GM19193 (cell line): ENCODE measurements at regions not wholly inside any gene's neighbourhood (a gene's known extent, or its start where the extent isn't known, plus 50 kb on each side); places are given as distances from the start of the nearest gene placed in this dataset.

Experiments
- POLR2A ChIP-seq: IDR thresholded peaks from 4 replicates; pipeline ENCODE4 v1.6.1; 2011; ENCODE audit not compliant: insufficient read depth, insufficient read length; ENCODE audit errors: extremely low read depth

DNA sequence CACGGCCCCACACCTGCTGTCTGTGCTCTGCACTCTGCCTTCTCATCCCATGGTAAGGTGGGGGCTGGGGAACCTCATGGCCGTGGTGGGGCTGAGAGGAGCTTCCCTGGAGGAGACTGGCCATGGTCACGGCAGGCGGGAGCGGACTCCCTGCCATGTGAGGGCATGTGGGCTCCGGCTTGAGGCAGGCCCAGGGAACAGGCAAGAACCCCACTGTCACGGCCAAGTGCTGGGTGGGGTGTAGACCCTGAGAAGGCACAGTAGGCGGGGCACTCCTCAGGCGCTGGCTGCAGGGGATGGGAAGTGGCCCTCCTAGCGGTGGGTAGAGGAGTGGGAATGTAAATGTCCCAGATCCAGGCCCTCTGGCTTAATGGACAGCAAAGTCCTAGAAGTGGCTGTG lies 1262.7 kb downstream of the BRD1 start:
- no peak for TF ChIP-seq POLR2A

- TF ChIP-seq POLR2A = no peak
These were observed 1263.7 kb downstream of the BRD1 start for GRCh38 chr22:48563966-48564330.

GRCh38 chr22:48563118-48563965 lies 1264.3 kb downstream of the BRD1 start:
- TF ChIP-seq POLR2A = no peak

DNA sequence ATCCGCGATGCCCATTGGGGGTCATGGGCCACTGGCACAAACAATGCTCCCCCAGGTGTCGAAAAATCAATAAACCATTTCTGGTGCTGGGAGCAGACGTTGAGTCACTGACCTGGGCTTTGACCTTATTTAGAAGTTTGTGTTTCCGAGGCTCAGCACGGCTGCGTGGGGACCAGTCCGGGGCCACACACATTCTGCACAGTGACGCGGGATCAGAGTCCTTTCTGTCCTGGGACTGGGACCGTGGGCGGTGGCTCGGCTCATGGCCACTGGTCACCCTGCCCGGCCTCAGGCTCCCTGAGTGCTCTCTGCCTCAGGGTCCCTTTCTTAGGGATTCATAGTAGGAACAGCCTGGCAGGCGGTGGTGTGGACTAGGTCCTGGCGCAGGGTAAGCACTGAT lies 1266.0 kb downstream of the BRD1 start:
- no peak for TF ChIP-seq POLR2A

DNA sequence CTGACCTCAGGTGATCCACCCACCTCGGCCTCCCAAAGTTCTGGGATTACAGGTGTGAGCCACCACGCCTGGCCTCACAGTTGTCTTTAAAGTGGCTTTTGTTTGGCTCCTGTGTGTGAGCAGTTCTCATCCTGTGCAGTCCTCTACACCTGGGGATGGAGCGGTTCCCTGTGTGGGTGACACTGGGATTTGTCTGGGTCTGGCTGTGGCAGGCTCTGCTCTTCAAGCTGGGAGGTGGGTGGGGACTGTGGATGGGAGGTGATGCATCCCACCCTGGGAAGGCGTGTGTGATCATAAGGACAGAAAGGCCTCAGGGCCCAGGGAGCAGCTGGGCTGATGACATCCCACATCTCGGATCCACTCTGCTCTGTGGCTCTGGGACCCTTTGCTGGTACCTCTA lies 1266.8 kb downstream of the BRD1 start:
- no peak for TF ChIP-seq POLR2A

DNA sequence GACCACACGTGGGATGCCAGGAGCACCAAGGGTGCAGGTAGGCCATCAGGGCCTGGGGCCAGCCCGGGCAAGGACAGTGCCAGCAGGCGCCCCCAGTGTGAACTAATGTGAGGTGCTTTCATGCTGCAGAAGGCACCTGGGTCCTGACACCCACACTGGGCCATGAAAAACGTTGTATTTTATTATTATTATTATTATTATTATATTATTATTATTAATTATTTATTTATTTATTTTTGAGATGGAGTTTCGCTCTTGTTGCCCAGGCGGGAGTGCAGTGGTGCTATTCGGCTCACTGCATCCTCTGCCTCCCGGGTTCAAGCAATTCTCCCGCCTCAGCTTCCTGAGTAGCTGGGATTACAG lies 1267.3 kb downstream of the BRD1 start:
- TF ChIP-seq POLR2A = no peak

GRCh38 chr22:48559647-48560388 lies 1267.9 kb downstream of the BRD1 start:
- no peak for TF ChIP-seq POLR2A

DNA sequence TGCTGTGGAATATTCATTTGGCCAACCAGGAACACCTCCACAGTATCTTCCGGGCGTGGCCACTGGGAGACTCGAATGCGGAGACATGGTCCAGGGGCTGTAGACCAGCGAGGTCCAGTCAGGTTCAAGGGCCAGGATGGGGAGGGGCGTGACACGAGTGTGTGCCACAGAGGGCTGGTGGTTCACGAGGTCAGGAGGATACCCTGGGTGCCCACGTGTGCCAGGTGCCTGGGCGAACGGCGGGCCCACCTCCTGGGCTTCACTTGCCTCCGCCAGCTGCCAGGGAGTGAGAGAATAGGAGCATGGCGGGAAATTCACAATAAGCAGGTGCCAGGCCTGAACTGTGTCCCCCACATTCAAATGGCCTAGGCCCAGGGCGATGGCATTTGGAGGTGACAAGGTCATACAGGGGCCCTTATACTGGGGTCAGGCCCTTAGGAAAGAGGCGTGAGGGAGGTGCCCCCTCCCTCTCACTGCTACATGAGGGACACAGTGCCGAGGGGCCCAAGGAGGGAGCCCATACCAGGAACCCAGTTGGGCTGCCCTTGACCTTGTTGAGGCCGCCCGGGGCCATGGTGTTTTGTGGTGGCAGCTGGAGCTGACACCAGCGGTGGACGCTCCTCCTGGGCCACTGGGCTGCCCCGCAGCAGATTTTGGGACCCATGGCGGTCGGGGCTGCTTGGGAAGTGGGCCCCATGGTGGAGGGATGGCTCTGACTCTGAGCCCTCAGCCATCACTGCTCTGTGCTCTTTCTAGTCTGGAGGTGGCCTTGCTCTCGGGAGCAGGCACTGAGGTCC lies 1268.9 kb downstream of the BRD1 start:
- TF ChIP-seq POLR2A = no peak

GRCh38 chr22:48558016-48558415 lies 1269.7 kb downstream of the BRD1 start:
- TF ChIP-seq POLR2A = no peak

- TF ChIP-seq POLR2A = no peak
These were observed 1270.2 kb downstream of the BRD1 start for GRCh38 chr22:48557473-48557872.

GRCh38 chr22:48556751-48557150 lies 1270.9 kb downstream of the BRD1 start:
- TF ChIP-seq POLR2A = no peak

GRCh38 chr22:48556222-48556621 lies 1271.5 kb downstream of the BRD1 start:
- TF ChIP-seq POLR2A = no peak

DNA sequence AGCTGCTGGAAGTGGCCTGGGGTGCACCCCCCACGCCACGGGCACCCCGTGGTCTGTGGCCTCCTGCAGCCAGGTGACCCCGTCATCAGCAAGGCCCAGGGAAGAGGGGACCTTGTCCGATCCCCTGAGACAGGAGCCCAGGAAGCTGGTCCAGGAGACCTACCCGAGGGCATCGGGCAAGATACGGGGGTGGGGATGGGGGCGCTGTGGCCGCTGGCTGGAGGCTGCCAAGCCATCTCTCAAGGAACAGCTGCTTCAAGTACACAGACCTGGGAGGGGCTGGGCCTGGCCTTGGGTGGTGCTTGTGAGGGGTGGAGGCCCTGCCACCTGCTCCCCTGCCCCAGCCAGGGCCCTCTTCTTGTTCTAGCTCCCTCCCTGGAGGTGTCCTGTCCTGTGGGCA lies 1272.1 kb downstream of the BRD1 start:
- TF ChIP-seq POLR2A = no peak

DNA sequence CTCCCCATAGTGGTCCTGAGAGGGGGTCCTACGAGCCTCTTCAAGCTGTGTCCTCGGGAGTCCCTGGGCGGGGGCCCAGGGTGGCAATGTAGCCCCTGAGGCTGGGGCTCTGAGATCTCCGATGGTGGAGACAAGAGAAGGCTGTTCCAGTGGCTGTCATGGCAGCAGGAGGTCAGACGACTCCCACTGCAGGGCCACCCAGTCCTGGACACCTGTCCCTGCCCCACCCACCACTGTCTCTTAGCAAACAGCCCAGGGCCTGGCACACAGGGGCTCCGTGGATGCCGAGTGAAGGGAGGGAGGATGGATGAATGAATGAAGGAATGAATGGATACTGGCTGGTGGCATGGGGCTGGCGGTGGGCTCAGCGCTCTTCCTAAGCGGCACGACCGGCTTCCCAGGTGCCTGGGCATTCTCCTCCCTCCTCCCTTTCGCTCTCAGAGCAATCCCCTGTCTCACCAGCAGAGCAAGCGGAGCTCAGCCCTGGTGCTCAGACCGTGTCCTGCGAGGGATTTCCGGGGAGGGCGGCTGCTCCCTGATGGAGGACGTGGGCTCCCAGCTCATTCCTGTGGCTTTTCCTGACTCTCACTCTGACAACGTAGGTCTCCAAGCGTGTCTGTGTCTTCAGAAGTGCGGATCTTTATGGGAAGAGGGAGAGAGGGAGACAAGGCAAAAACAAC lies 1272.6 kb downstream of the BRD1 start:
- TF ChIP-seq POLR2A = no peak
